Hepatocyte (in vitro differentiated cells): ENCODE measurements at regions not wholly inside any gene's neighbourhood (a gene's known extent, or its start where the extent isn't known, plus 50 kb on each side); places are given as distances from the start of the nearest gene placed in this dataset.

Source experiments
- EZH2 ChIP-seq: fragments of 200-600 bp; sonication (generic); IDR thresholded peaks from 2 replicates; pipeline ENCODE4 v1.6.1; 2016; ENCODE audit warnings: antibody characterized with exemption, mild to moderate bottlenecking, borderline replicate concordance
- TF ChIP-seq, protein P1 (sequence below): fragments of 200-600 bp; sonication (generic); IDR thresholded peaks from 2 replicates; pipeline ENCODE4 v1.5.1; 2016; ENCODE audit warnings: antibody characterized with exemption, mild to moderate bottlenecking; ENCODE audit not compliant: poor library complexity

DNA sequence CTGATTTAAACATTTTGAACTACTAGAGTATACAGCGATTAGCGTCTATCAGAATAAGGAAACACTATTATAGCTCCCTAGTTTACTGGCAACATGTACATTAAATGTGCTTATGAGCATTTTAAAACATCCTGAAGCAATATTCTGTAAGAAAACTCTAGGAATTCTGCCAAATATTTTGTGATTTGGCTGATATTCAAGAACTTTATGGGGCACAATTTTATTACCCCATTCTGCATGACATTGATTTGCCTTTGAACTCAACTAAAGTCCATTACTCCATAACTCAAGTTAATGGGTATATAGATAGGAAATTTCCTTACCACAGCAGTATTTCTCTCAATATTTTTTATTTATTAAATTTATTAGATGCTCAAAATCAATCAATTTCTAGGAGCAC is 369.9 kb upstream of the KCND2 start:
- TF ChIP-seq, protein P1, sequence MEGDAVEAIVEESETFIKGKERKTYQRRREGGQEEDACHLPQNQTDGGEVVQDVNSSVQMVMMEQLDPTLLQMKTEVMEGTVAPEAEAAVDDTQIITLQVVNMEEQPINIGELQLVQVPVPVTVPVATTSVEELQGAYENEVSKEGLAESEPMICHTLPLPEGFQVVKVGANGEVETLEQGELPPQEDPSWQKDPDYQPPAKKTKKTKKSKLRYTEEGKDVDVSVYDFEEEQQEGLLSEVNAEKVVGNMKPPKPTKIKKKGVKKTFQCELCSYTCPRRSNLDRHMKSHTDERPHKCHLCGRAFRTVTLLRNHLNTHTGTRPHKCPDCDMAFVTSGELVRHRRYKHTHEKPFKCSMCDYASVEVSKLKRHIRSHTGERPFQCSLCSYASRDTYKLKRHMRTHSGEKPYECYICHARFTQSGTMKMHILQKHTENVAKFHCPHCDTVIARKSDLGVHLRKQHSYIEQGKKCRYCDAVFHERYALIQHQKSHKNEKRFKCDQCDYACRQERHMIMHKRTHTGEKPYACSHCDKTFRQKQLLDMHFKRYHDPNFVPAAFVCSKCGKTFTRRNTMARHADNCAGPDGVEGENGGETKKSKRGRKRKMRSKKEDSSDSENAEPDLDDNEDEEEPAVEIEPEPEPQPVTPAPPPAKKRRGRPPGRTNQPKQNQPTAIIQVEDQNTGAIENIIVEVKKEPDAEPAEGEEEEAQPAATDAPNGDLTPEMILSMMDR = no peak
- no peak for TF ChIP-seq EZH2
